ENCODE measurements at regions not wholly inside any gene's neighbourhood (a gene's known extent, or its start where the extent isn't known, plus 50 kb on each side); places are given as distances from the start of the nearest gene placed in this dataset.

DNA sequence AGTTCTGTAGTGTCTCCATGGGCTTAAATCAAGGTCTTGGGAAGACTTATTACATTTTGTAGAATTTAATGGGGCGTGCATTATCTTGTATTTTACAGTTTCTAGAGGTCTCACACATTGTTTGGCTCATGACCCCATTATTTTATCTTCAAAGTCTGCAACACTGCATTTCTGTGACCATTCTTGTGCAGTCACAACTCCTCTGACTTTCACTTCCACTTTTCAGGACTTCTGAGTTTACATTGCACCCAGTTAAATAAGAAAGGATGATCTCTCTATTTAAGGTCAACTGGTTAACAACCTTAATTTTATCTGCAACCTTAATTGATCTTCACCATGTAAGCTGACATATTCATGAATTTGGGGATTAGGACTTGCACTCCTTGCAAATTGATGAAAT, 1186.6 kb downstream of the MRPL39 start:
- no peak for TF ChIP-seq CTCF (IDR thresholded peaks at IDR 0.05; ENCODE audit: low read length)
- TF ChIP-seq EZH2 (optimal IDR thresholded peaks at IDR 0.05; ENCODE audit: low read depth, low read length): no peak
